Esophagus squamous epithelium (tissue), 4 donors: ENCODE measurements at regions not wholly inside any gene's neighbourhood (a gene's known extent, or its start where the extent isn't known, plus 50 kb on each side); places are given as distances from the start of the nearest gene placed in this dataset.

Experiments
- CTCF ChIP-seq, 6 experiments: fragments of 450-650 bp in 4 of 6; fragments of 200-600 bp in 2 of 6; sonication (generic) in 2 of 6; IDR thresholded peaks; one replicate each; pipeline ENCODE4 v1.5.1; 2016 to 2019; ENCODE audit warnings: antibody characterized with exemption in 6 of 6, mild to moderate bottlenecking in 4 of 6, moderate library complexity in 4 of 6
- POLR2A ChIP-seq, 4 donors: fragments of 450-650 bp; IDR thresholded peaks; one replicate each; pipeline ENCODE4 v1.6.1; 2017; ENCODE audit warnings: antibody characterized with exemption in 4 of 4, mild to moderate bottlenecking in 4 of 4, moderate library complexity in 3 of 4

GRCh38 chr21:18913914-18914313, 510.3 kb upstream of the TMPRSS15 start:
- TF ChIP-seq POLR2A (IDR thresholded peaks at IDR 0.05), result no peak
- no peak for TF ChIP-seq CTCF (IDR thresholded peaks at IDR 0.05)
